Left kidney (tissue), 1 donor: ENCODE measurements at regions not wholly inside any gene's neighbourhood (a gene's known extent, or its start where the extent isn't known, plus 50 kb on each side); places are given as distances from the start of the nearest gene placed in this dataset.

Source experiments
- DNase-seq: peaks from one replicate; pipeline ENCODE4 v3.0.0-alpha.2; 2013

DNA sequence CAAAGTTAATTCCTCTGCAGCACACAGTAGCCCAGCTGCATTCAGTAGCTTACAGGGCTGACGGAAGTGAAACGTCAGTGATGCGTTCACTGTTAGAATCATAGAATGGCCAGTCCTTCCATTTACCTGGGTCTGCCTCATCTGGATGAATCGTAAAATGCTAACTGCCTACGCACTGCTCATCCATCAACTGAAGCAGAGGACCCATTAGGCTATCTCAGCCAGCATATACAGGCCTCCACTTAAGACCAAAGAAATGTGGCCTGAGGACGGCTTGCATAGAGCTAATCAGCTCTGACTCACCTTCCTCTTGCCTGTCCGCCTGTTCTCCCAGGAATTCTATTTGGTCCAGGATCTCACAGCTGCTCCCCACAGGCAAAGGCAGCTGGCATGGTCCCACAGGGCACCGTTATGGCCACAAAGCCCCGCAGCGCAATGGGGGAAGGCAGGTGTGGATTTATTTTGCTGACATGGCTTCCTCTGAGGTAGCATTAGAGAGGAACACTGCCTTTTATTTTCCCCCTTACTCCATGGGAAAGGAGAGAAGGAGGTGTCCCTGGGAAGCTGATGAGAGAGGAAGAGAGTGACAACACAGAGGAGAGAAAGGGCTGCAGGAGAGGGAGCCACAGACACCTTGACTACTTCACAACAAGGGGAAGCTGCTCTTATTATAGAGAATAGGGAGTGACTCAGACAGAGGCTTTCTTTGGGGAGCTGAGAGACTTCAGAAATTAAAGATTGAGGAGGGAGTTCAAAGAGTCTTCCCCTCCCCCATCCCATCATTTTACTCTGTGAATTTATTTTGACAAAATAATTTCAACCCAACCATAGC is 177.6 kb downstream of the HHIPL2 start:
- DNase-seq: no peak

DNA sequence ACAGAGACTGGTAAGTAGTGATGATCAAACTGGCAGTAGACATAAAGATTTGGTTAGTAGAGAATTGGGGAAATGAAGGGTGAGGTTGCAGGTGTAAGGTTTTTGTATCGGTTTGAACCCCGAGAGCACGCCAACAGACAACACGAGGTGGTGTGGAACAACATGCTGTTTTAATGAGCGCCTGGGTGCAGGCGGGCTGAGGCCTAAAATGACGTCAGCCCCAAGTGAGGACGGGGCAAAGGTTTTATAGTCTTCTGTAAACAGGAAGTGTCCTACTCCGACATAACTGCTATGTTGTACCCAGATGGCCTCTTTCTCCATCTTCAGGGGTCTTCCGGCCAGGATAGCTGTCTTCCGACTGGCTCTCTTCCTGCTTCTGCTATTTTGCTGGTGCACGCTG is 178.8 kb downstream of the HHIPL2 start:
- DNase-seq: no peak

DNA sequence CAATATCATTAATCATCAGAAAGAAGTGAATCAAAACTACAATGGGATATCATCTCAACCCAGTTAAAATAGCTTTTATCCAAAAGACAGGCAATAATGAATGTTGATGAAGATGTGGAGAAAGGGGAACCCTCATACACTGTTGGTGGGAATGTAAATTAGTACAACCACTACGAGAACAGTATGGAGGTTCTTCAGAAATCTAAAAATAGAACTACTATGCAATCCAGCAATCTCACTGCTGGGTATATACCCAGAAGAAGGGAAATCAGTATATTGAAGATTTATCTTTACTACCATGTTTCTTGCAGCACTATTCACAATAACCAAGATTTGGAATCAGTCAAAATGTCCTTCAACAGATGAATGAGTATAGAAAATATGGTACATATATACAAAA is 189.8 kb downstream of the HHIPL2 start:
- no peak for DNase-seq

DNA sequence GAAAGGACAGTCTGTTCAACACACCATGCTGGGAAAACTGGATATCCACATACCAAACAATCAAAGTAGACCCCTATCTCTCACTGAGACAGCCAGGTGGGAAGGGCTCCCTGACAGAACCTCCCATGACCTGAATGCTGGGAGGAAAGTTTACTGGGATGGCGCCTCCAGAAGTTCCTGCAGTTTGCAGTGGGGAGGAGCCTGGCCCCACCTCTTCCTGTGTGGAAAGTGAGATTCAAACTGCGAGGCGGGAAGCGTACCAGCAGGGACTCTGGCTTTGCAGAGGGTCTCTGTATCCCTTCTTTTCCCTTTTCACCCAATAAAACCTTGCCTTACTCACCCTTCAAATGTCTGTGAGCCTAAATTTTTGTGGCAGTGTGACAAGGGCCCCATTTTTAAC is 190.7 kb downstream of the HHIPL2 start:
- DNase-seq: no peak

DNA sequence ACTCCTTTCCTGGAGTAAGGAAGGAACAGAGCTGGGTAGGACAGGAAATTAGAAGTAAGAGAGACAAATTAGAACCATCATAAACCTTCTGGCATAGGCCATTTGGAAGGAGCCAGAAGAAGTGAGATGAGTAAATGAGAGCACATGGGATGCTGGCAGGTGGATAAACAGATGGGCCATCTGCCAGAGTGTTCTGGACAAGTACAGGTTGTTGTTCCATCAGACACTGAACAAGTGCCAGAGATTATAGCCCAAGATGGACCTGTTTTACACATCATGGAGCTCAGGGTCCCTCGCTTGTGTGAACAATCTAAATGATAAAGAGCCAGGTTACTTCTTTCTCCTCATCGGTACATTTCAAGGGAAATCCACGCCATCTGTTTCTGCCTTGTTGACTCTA is 200.3 kb downstream of the HHIPL2 start:
- no peak for DNase-seq

DNA sequence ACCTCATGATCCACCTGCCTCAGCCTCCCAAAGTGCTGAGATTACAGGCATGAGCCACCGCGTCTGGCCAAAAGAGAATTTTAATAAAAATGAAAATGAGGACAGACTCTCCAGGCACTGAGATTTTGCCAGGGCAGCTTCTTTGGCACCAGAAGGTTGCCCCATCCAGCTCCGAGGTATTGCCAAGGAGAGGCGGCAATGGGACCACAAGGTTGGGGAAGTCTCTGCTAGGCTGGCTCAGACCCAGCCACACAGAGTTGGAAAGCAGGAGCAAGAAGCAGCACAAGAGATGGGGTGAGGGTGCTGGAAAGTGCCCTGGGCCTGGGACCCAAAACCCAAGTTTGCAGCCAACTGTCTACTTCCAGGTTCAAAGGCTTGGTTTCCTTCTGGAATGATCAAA is 200.9 kb downstream of the HHIPL2 start:
- no peak for DNase-seq

DNA sequence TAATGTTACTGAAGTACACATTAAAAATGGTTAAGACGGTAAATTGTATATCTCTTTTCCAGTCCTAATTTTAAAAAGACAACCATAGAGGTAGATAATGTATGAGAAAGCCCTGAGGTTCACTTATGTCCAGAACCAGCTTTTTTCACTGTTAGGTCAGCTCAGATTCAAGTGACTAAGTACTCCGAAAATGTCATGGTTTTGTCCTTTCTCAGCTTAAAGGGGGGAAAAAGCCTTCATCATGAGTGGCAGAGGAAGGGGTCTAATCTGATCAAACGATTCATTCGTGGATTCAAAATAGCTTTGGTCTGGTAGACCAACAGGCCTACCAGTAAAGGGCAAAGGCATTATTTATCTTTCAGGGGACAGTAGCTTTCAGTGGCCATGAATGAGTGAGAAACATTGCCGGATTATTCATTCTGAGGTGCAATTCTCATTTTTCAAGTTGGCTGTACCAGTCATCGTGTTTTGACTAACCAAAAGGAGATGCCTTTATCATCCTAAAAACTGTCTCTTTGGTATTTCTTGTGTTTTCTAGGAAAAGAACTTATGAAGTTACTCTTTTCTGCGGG is 208.4 kb downstream of the HHIPL2 start:
- DNase-seq: no peak

DNA sequence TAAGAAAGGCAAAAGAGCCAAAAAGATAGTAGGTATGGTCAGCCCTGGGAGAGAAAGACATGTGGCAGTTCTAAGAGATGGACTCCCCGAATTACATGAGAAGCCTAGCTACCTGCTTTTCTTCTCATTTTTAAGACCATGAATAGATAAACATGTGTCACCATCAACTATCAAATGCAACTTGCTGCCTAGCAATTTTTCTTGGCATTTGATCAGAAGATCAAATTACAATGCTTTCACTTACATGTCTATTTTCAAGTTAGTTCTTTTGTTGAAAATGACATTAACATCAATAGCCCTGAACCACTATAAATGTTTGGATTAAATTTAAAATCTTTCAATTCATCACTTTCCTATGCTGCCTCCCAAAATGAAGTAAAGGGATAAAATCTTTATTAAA is 212.3 kb downstream of the HHIPL2 start:
- no peak for DNase-seq

DNA sequence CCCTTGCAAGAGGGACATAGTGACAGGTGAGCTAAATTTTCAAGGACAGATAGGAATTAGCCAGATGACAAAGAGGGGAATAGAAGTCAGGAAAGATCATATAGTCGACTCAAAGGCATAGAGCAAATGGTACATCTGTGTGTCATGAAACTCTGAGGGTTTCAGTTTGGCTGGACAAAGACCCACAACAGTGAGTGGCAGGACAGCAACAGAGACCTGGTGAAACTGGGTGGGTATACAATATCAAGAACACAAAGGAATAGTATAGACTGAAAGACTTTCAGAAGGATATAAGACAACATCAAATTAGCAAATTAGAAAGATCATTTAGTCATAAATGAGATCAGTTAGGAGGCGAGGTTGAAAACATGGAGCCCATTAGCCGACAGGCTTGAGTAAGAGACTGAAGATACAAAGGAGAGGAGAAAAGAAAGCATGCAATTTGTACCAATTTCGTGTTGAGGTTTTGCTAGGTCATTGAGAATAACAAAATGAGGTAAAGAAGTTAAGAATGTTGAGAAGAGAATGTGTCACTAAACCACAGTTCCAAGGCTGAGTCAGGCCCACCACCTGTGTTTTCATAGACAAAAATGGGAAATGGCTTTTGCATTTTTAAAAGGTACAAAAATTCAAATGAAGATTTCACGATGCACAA is 213.8 kb downstream of the HHIPL2 start:
- DNase-seq: no peak

DNA sequence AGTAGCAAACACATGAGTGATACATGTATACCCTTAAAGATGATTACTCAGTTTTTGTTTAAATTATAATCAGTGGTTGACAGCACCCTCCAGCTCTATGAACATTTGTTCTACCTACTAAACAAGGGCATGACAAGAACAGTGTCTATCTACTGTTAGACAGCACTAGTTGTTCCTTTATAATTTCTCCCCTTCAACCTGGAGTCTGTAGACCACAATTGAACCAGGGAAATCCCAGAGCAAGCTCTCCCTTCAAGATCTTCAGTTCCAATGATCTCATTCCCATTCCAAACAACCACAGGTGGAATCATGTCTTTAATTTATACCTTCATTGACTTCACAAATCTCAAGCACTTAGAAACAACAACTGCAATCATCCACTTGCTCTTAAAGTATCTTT is 216.1 kb downstream of the HHIPL2 start:
- no peak for DNase-seq

DNA sequence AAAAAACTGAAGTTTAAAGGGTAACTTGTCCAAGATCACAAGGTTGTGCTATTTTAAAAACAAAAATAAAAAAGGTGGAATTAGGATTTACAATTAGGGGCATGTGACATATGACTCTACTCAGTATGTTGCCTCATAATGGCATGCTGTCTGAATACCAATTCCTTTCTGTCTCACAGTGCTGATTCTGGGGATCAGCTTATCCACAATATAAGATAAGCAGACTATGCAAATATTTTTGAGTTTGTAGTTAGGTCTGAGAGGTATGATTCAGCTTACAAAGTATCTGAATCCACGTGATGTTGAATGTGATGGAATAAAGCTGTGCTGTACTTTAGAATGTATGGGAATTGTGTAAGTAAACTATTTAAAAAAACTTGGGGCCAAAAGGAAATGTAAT is 216.6 kb downstream of the HHIPL2 start:
- no peak for DNase-seq

DNA sequence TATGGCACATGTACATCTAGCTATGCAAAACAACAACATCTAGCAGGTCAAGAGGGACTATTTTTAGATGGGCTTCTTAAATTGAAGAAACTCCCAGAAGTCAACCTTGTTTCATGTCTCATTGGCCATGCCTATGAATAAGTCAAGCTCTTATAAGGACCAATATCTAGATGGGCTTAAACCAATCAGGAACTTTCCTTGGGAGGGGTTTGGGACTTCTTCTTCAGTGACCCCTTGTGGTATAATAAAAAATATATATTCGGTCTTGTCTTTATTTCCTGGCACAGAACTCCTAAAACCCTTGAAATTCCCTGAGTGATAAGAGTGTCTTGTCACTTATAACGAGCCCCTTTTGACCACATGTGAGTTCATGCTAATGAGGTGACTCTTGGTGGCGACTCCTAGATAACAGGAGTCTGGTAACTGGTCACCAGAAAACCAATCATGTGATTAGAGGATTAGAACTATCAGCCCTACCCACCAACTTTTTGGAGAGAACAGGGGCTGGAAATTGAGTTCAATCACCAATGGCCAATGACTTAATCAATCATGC is 218.3 kb downstream of the HHIPL2 start:
- DNase-seq: no peak

DNA sequence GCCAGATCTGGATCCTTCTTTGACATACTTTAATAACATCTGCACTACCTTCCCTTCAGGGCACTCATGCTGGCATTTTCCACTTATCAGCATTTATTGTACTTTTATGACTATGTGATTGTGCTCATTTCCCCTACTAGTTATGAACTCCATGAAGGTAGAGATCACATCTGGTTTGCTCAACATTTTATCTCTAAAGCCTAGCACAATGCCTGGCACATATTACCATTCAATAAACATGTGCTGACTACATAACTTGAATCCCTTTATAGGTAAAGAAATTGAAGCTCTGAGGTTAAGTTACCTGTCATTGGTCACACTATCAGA is 221.2 kb downstream of the HHIPL2 start:
- DNase-seq: no peak

DNA sequence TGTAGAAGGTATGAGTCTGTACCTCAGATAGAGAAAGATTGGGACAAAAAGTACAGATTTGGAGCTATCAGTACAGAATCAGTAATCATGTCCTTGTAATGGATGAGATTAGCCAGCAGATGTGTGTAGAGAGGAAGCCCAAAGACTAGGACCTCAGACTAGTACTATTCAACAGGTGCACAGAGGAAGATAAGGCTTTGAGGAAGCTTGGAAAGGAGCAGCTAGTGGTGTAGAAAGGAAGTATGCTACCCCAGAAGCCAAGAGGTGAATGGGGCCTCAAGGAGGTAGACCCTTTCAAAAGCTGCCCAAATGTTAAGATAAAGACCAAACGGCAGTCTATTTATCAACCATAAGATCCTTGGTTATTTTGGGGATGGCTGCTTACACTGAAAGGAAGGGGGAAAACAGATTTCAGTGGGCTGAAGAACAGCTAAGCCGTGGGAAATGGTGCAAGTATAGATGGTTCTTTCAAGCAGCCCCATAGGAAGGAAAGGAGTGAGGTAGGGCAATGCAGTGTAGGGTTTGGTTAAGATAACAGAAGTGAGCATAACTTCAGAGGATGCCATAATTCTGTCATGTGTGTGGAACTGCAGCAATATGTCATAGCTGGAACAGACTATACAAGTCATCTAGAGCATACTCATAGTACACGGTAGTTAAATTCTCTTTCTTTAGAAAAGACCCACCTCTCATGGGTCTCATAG is 221.7 kb downstream of the HHIPL2 start:
- DNase-seq: no peak

DNA sequence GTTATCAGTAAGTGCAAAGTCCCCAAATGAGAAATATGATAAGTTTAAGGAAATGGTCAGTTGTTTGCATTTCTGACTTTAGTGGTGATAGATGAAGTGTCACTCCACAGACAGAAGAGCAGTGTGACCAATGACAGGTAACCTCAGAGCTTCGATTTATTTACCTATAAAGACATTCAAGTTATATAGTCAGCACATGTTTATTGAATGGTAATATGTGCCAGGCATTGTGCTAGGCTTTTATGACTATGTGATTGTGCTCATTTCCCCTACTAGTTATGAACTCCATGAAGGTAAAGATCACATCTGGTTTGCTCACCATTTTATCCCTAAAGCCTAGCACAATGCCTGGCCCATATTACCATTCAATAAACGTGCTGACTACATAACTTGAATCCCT is 222.4 kb downstream of the HHIPL2 start:
- no peak for DNase-seq

DNA sequence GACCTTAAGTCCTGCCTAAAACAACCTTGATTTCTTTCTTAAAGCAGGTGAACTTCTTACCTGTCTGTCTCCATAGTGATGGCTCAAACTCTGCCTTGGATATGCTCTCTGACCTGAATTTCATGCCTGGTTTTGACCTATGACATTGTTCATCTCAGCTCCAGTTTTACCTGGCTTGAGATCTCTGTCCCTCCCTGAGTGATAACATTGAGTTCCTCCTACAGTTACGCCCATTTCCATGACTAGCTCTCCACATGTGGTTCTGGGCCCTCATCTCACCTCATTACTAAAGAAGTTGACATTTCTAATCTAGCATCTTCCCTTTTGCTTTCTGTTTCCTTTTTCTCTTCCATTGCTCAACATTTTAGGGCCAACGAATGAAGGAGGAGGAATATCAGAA is 233.1 kb downstream of the HHIPL2 start:
- DNase-seq: no peak

DNA sequence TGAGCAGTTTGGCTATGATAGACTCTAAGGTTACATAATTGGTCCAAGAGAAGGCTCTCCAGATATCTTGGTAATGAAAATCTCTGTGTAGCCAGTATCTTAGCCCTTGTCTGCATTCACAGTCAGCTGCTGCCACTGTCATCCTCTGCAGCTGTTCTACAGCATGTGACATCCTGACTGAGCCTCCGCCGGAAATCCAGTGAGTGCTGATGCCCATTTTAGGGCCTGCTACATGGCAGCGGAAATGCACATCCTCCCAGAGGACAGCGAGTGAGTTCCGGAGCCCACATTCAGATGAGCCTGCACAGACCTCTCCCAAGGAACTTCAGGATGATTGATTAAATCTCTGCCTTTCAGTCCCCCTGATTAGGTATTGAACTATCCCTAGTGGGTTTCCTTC is 237.1 kb downstream of the HHIPL2 start:
- no peak for DNase-seq

DNA sequence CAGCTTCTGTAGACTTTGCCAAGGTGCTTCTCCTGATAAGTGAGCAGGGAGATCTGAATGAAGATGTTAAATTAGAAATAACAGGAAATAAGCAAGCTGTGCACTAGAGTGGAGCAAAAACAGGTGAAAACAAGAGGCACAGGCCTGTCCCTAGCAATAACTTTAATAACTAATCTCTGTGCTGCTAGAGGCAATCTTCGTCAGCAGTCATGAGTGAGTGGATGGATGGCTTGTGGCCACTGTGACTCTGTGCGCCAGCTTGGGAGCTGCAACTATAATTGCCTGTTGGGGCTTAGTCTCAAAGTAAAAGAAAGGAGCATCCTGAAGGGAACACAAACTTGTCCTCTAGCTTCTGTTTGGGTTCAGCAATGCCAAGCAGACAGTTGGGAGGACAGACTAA is 240.3 kb downstream of the HHIPL2 start:
- no peak for DNase-seq

DNA sequence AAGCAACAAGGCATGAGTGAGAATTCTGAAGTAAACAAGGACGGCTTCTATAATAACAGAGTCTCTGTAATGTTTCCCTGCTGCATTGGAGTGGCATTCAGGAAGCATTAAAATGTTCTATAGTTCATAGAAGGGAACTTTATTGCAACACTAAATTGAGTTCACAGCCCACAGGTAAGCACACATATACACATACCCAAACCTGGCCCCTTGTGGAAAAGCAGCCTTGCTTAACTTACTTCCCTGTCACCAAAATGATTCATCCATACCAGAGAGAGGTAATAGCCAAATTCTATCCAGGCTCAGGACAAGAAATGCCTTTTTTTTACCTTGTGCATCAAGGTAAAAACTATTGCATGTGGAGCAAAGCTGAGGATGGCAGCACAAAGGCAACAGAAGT is 241.4 kb downstream of the HHIPL2 start:
- DNase-seq: no peak

DNA sequence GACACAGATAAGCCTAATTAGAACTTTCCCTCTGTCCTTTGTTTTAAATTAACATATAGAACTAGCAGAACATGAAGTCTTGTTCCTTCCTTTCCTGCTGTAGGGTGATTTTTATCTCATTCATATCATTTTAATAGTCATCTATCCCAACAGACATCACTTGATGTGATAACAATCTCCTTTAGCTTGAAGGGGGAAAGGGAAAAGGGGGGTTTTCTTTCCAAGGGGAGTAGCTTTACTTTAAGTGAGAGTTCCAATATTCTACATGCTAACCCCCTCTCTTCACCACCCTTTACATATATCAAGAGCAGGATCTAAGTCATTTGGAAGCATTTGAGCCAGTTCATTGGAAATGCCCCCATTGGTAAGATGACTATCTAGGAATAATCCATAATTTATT is 241.9 kb downstream of the HHIPL2 start:
- no peak for DNase-seq

DNA sequence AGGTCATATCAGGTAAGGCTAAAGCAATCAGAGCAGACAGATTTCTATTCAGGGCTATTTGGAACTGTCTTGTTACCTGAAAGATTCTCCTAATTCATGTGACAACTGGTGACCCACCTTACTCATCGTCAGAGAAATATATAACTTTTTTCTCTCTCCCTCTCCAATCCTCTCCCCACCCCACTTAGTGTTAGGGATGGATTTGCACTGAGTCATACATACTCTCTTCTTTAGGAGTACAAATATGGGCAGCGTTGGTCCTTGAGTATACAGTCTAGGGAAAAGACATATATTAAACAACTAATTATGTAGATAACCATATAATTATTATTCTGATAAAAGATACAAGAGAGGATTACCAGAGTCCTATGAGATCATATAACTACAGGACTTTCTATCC is 246.3 kb downstream of the HHIPL2 start:
- DNase-seq: no peak

DNA sequence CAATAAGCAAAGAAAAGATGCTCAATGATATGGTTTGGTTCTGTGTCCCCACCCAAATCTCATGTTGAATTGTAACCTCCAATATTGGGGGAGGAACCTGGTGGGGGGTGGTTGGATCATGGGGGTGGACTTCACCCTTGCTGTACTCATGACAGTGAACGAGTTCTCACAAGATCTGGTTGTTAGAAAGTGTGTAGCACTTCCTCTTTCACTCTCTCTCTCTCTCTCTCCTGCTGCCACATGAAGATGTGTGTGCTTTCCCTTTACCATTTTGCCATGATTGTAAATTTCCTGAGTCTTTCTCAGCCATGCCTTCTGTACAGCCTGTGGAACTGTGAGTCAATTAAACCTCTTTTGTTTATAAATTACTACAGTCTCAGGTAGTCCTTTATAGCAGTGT is 248.4 kb downstream of the HHIPL2 start:
- no peak for DNase-seq

DNA sequence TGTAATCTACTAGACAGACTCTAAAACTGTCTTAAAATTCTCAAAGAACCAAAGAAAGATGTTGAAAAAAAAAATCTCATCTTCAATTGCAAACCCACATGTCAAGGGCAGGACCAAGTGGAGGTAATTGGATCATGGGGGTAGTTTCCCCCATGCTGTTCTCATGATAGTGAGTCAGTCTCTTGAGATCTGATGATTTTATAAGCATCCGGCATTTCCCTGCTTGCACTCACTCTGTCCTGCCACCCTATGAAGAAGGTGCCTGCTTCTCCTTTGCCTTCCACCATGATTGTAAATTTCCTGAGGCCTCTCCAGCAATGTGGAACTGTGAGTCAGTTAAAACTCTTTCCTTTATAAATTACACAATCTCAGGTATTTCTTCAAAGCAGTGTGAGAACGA is 257.0 kb downstream of the HHIPL2 start:
- no peak for DNase-seq
